A673 (cell line): ENCODE measurements at regions not wholly inside any gene's neighbourhood (a gene's known extent, or its start where the extent isn't known, plus 50 kb on each side); places are given as distances from the start of the nearest gene placed in this dataset.

Experiments
- BruUV-seq: library from RNA; stranded (reverse); fragments of 400-500 nt; replicated peaks from 2 replicates; lab custom pipeline; 2021; lab: Mats Ljungman, UMichigan
- CTCF ChIA-PET: fragments of 300-600 bp; sonication (Branson Sonifier 250); formaldehyde crosslinking; loops from one replicate; lab custom pipeline; 2022; ENCODE audit warnings: antibody characterized with exemption; lab: Charles Lee
- POLR2A ChIA-PET: fragments of 300-600 bp; sonication (Branson Sonifier 250); formaldehyde crosslinking; loops from one replicate; lab custom pipeline; 2022; ENCODE audit warnings: antibody characterized with exemption; ENCODE audit not compliant: low non-redundant PET; lab: Charles Lee
- DNase-seq: peaks from one replicate; pipeline ENCODE4 v3.0.0-alpha.2; 2015; ENCODE audit warnings: low spot score
- H3K27ac ChIP-seq: fragments of 200-600 bp; sonication (generic); 2 replicates; pipeline ENCODE4 v1.5.1; 2016; ENCODE audit warnings: mixed run types, low read depth, mild to moderate bottlenecking, mixed read lengths, antibody characterized with exemption, low read length; ENCODE audit not compliant: poor library complexity, severe bottlenecking
- H3K27me3 ChIP-seq: fragments of 200-600 bp; sonication (generic); replicated peaks from 2 replicates; pipeline ENCODE4 v1.6.1; 2017; ENCODE audit warnings: mixed run types, low read depth, mild to moderate bottlenecking, mixed read lengths, antibody characterized with exemption, low read length; ENCODE audit not compliant: insufficient read depth, poor library complexity
- H3K36me3 ChIP-seq: fragments of 200-600 bp; sonication (generic); 2 replicates; pipeline ENCODE4 v1.6.1; 2016; ENCODE audit warnings: mixed run types, mild to moderate bottlenecking, mixed read lengths, antibody characterized with exemption, low read length; ENCODE audit not compliant: insufficient read depth, poor library complexity, severe bottlenecking
- H3K4me1 ChIP-seq: fragments of 200-600 bp; sonication (generic); 2 replicates; pipeline ENCODE4 v1.6.1; 2017; ENCODE audit warnings: mixed run types, mild to moderate bottlenecking, mixed read lengths, antibody characterized with exemption, low read length; ENCODE audit not compliant: insufficient read depth, poor library complexity, severe bottlenecking
- H3K4me3 ChIP-seq: fragments of 200-600 bp; sonication (generic); 2 replicates; pipeline ENCODE4 v1.5.1; 2016; ENCODE audit warnings: low read depth, mixed run types, mild to moderate bottlenecking, mixed read lengths, low read length; ENCODE audit not compliant: poor library complexity, severe bottlenecking
- H3K9me3 ChIP-seq: fragments of 200-600 bp; sonication (generic); 2 replicates; pipeline ENCODE4 v1.6.1; 2016; ENCODE audit warnings: mixed run types, low read depth, mild to moderate bottlenecking, mixed read lengths, antibody characterized with exemption, low read length; ENCODE audit not compliant: poor library complexity, severe bottlenecking
- CTCF ChIP-seq: fragments of 300-800, 200-600 bp; sonication (generic); conservative IDR thresholded peaks from 2 replicates; pipeline ENCODE4 v1.5.1; 2017; ENCODE audit warnings: low read depth, mild to moderate bottlenecking, antibody characterized with exemption, low read length, moderate library complexity, mixed read lengths
- EZH2 ChIP-seq: fragments of 200-600 bp; sonication (generic); IDR thresholded peaks from 2 replicates; pipeline ENCODE4 v1.6.1; 2017; ENCODE audit warnings: borderline replicate concordance, low read depth, mild to moderate bottlenecking, mixed read lengths, antibody characterized with exemption, low read length; ENCODE audit not compliant: poor library complexity, severe bottlenecking
- intact Hi-C: fragments of 100-400 bp; cut with micrococcal nuclease; formaldehyde crosslinking; loops from one replicate; pipeline ENCODE4 v1.10.0; 2022; ENCODE audit not compliant: unreplicated experiment

- no TSS peak for BruUV-seq
- Histone ChIP-seq H3K4me3 (no peak overlapping the region), H3K27ac (no peak overlapping the region), H3K9me3 (no peaks in the 10 kb centered on the region), H3K4me1 (no peaks in the 10 kb centered on the region), H3K27me3 (no peaks in the 10 kb centered on the region), H3K36me3 (no peaks in the 10 kb centered on the region)
- intact Hi-C loops: no loop called here
- TF ChIP-seq EZH2 (no peak), CTCF (no peak)
- no peak for DNase-seq
- ChIA-PET CTCF (no interaction called here), POLR2A (no interaction called here)
These were observed 135.4 kb upstream of the FBN2 start for GRCh38 chr5:128673411-128673957.

- Histone ChIP-seq H3K4me1 (no peaks in the 10 kb centered on the region), H3K27ac (no peak overlapping the region), H3K27me3 (no peaks in the 10 kb centered on the region), H3K36me3 (no peaks in the 10 kb centered on the region), H3K9me3 (no peaks in the 10 kb centered on the region), H3K4me3 (no peak overlapping the region)
- ChIA-PET CTCF (no interaction called here), POLR2A (no interaction called here)
- peak; percentile 40 for DNase-seq
- TF ChIP-seq EZH2 (no peak), CTCF (no peak)
- no TSS peak for BruUV-seq
- intact Hi-C loops: loop anchor here (2.0 kb wide), 1 partner anchor 461 kb away; no protein-coding TSS in a partner anchor
These were observed 135.9 kb upstream of the FBN2 start for GRCh38 chr5:128673970-128674369.

- no peaks in the 10 kb centered on the region for H3K36me3 ChIP-seq
- TF ChIP-seq EZH2: no peak
- TF ChIP-seq CTCF: peak; percentile 72
- DNase-seq: peak; percentile 55
These were observed 136.9 kb upstream of the FBN2 start for GRCh38 chr5:128674837-128675446.

More at GRCh38 chr5:128674837-128675446, 136.9 kb upstream of the FBN2 start:
- intact Hi-C loops: loop anchor here (2.0 kb wide), 1 partner anchor 462 kb away; no protein-coding TSS in a partner anchor
- ChIA-PET CTCF (interaction anchor here (0.6 kb wide), 1 partner anchor 578 kb away, joined by 3 read pairs; no protein-coding TSS in a partner anchor), POLR2A (no interaction called here)
- no TSS peak for BruUV-seq
- Histone ChIP-seq H3K4me3 (no peak overlapping the region), H3K27ac (no peak overlapping the region), H3K4me1 (no peaks in the 10 kb centered on the region), H3K27me3 (no peaks in the 10 kb centered on the region), H3K9me3 (no peaks in the 10 kb centered on the region)
